D721Med (cell line): ENCODE measurements at regions not wholly inside any gene's neighbourhood (a gene's known extent, or its start where the extent isn't known, plus 50 kb on each side); places are given as distances from the start of the nearest gene placed in this dataset.

ENCODE experiments used
- DNase-seq: peaks from one replicate; pipeline ENCODE4 v3.0.0; 2011; ENCODE audit warnings: low spot score; ENCODE audit not compliant: insufficient read length
- FAIRE-seq: peaks from 2 replicates; lab custom pipeline; 2011; peaks lifted over from hg19 to GRCh38; lab: Jason Lieb, UNC
- CTCF ChIP-seq: IDR thresholded peaks from 2 replicates; pipeline ENCODE4 v1.5.1; 2012; ENCODE audit warnings: mild to moderate bottlenecking, control low read depth; ENCODE audit not compliant: insufficient read depth; ENCODE audit errors: missing control alignments

GRCh38 chr17:13749891-13750235, 148.1 kb upstream of the HS3ST3A1 start:
- no peak for TF ChIP-seq CTCF
- DNase-seq, result no peak
- FAIRE-seq, result no peak

GRCh38 chr17:13750816-13751793, 149.4 kb upstream of the HS3ST3A1 start:
- no peak for FAIRE-seq
- no peak for TF ChIP-seq CTCF
- no peak for DNase-seq

- FAIRE-seq (no peak), DNase-seq (no peak)
- TF ChIP-seq CTCF, result no peak
Observed at GRCh38 chr17:13753154-13753553, 151.4 kb upstream of the HS3ST3A1 start.

- no peak for TF ChIP-seq CTCF
- no peak for DNase-seq
Observed at GRCh38 chr17:13753771-13754170, 152.0 kb upstream of the HS3ST3A1 start.

GRCh38 chr17:13755851-13756250, 154.1 kb upstream of the HS3ST3A1 start:
- DNase-seq (no peak), FAIRE-seq (no peak)
- no peak for TF ChIP-seq CTCF

More at GRCh38 chr17:13753771-13754170, 152.0 kb upstream of the HS3ST3A1 start:
- no peak for FAIRE-seq

GRCh38 chr17:13756763-13757162, 155.0 kb upstream of the HS3ST3A1 start:
- TF ChIP-seq CTCF, result no peak

GRCh38 chr17:13757871-13758270, 156.1 kb upstream of the HS3ST3A1 start:
- FAIRE-seq (no peak), DNase-seq (no peak)
- no peak for TF ChIP-seq CTCF

More at GRCh38 chr17:13756763-13757162, 155.0 kb upstream of the HS3ST3A1 start:
- FAIRE-seq (no peak), DNase-seq (no peak)
